NCI-H748 treated with DMSO at 0.1 percent for 48 hours (cell line): ENCODE measurements at regions not wholly inside any gene's neighbourhood (a gene's known extent, or its start where the extent isn't known, plus 50 kb on each side); places are given as distances from the start of the nearest gene placed in this dataset.
"Not testable (repeated sequence)": the region's sequence is repeated elsewhere in the genome, so short reads cannot be mapped to it uniquely, and the experiment has no call there.

Experiments
- DNase-seq: peaks from one replicate; lab custom pipeline; 2025; lab: John Stamatoyannopoulos, UW

GRCh38 chr18:10247742-10248082, 206.7 kb upstream of the APCDD1 start:
- DNase-seq, result no peak

GRCh38 chr18:10248738-10249137, 205.7 kb upstream of the APCDD1 start:
- DNase-seq, result no peak

GRCh38 chr18:10249270-10249669, 205.2 kb upstream of the APCDD1 start:
- no peak for DNase-seq

GRCh38 chr18:10249801-10250200, 204.6 kb upstream of the APCDD1 start:
- DNase-seq, result no peak

- DNase-seq, result no peak
Observed at GRCh38 chr18:10252494-10252893, 201.9 kb upstream of the APCDD1 start.

GRCh38 chr18:10252952-10253705, 201.3 kb upstream of the APCDD1 start:
- no peak for DNase-seq

GRCh38 chr18:10256276-10256675, 198.2 kb upstream of the APCDD1 start:
- not testable (repeated sequence) for DNase-seq

- DNase-seq, result no peak
Observed at GRCh38 chr18:10258836-10259474, 195.5 kb upstream of the APCDD1 start.

GRCh38 chr18:10259901-10260300, 194.5 kb upstream of the APCDD1 start:
- DNase-seq, result no peak

- DNase-seq, result no peak
Observed at GRCh38 chr18:10261344-10262276, 192.8 kb upstream of the APCDD1 start.

- no peak for DNase-seq
Observed at GRCh38 chr18:10262566-10262965, 191.9 kb upstream of the APCDD1 start.

GRCh38 chr18:10264260-10264659, 190.2 kb upstream of the APCDD1 start:
- no peak for DNase-seq

GRCh38 chr18:10265560-10266333, 188.7 kb upstream of the APCDD1 start:
- no peak for DNase-seq

- no peak for DNase-seq
Observed at GRCh38 chr18:10266334-10266590, 188.2 kb upstream of the APCDD1 start.

GRCh38 chr18:10269261-10269660, 185.2 kb upstream of the APCDD1 start:
- DNase-seq, result no peak

GRCh38 chr18:10270151-10270571, 184.3 kb upstream of the APCDD1 start:
- DNase-seq, result no peak

- no peak for DNase-seq
Observed at GRCh38 chr18:10271481-10271880, 183.0 kb upstream of the APCDD1 start.

GRCh38 chr18:10274301-10274700, 180.1 kb upstream of the APCDD1 start:
- DNase-seq, result no peak

GRCh38 chr18:10275486-10275885, 178.9 kb upstream of the APCDD1 start:
- DNase-seq, result no peak

GRCh38 chr18:10278265-10278664, 176.2 kb upstream of the APCDD1 start:
- no peak for DNase-seq

- DNase-seq, result no peak
Observed at GRCh38 chr18:10279471-10279870, 175.0 kb upstream of the APCDD1 start.
